ENCODE measurements at regions not wholly inside any gene's neighbourhood (a gene's known extent, or its start where the extent isn't known, plus 50 kb on each side); places are given as distances from the start of the nearest gene placed in this dataset.
A peak's percentile ranks its signal among the peaks of the same experiment; 100 is the strongest.

DNA sequence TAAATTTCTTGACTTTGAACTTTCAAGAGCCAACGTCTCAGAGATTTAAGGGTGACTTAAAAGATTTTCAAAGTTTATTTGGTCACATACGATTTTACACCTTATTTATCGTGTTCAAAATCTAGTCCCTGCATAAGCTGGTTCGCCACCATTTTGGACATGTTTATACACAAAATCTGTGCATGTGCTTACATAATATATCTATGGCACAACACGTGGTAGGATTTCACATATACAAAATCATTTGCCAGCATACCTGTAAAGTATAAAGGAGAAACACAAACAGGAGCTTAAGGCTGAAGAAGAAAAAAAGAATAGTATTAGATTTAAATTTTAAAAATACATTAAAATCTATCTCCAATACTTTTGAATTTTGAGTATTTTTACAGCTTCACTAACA is 190.0 kb upstream of the KYNU start:
- TF ChIP-seq, protein P1, sequence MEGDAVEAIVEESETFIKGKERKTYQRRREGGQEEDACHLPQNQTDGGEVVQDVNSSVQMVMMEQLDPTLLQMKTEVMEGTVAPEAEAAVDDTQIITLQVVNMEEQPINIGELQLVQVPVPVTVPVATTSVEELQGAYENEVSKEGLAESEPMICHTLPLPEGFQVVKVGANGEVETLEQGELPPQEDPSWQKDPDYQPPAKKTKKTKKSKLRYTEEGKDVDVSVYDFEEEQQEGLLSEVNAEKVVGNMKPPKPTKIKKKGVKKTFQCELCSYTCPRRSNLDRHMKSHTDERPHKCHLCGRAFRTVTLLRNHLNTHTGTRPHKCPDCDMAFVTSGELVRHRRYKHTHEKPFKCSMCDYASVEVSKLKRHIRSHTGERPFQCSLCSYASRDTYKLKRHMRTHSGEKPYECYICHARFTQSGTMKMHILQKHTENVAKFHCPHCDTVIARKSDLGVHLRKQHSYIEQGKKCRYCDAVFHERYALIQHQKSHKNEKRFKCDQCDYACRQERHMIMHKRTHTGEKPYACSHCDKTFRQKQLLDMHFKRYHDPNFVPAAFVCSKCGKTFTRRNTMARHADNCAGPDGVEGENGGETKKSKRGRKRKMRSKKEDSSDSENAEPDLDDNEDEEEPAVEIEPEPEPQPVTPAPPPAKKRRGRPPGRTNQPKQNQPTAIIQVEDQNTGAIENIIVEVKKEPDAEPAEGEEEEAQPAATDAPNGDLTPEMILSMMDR (IDR thresholded peaks at IDR 0.05; ENCODE audit: low read depth, low read length, poor library complexity, severe bottlenecking), result no peak
- H3K27me3 ChIP-seq (ENCODE audit: control insufficient read depth, low read length), result no peaks in the 10 kb centered on the region
- H3K79me2 ChIP-seq (ENCODE audit: control insufficient read depth, low read length), result no peaks in the 10 kb centered on the region
- H3K9me3 ChIP-seq (ENCODE audit: control insufficient read depth, insufficient read depth, low read length), result no peaks in the 10 kb centered on the region
- H3F3A ChIP-seq (ENCODE audit: control insufficient read depth, insufficient read depth), result no peaks in the 10 kb centered on the region
- no peaks in the 10 kb centered on the region for H3K9me2 ChIP-seq (replicated peaks; ENCODE audit: control insufficient read depth, low read length)
- no peak overlapping the region for H3K4me2 ChIP-seq (ENCODE audit: low read length)
- H3K4me1 ChIP-seq (ENCODE audit: control insufficient read depth, low read length), result no peaks in the 10 kb centered on the region
- no peak overlapping the region for H3K4me3 ChIP-seq (ENCODE audit: low read length)
- H4K20me1 ChIP-seq (ENCODE audit: control insufficient read depth, insufficient read depth, low read depth, low read length), result no peaks in the 10 kb centered on the region
- no peak overlapping the region for H3K27ac ChIP-seq (ENCODE audit: low read depth, low read length)
- no peaks in the 10 kb centered on the region for H3K36me3 ChIP-seq (ENCODE audit: control insufficient read depth, low read length)

DNA sequence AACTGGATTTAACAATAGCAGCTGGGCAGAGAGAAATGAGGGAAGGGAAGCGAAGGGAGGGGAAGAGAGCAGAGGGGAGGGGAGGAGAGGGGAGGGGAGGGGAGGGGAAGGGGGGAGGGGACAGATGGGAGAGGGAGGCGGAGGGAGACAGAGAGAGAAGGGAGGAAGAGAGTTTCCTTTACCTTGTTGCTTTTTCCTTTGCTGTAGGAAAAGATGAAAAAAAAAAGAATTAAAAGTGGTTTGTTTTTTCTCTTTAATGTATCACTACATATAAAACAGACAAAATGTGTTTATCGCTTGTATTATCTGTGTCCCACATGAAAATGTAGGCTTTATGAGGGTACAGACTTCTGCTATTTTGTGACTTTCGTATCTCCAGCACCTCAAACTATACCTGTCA is 190.4 kb upstream of the KYNU start:
- no peaks in the 10 kb centered on the region for H3F3A ChIP-seq (ENCODE audit: control insufficient read depth, insufficient read depth)
- no peak overlapping the region for H3K4me2 ChIP-seq (ENCODE audit: low read length)
- H3K27ac ChIP-seq (ENCODE audit: low read depth, low read length), result no peak overlapping the region
- no peaks in the 10 kb centered on the region for H3K79me2 ChIP-seq (ENCODE audit: control insufficient read depth, low read length)
- no peaks in the 10 kb centered on the region for H3K9me2 ChIP-seq (replicated peaks; ENCODE audit: control insufficient read depth, low read length)
- H3K4me3 ChIP-seq (ENCODE audit: low read length), result no peak overlapping the region
- H3K9me3 ChIP-seq (ENCODE audit: control insufficient read depth, insufficient read depth, low read length), result no peaks in the 10 kb centered on the region
- no peaks in the 10 kb centered on the region for H3K4me1 ChIP-seq (ENCODE audit: control insufficient read depth, low read length)
- no peaks in the 10 kb centered on the region for H3K27me3 ChIP-seq (ENCODE audit: control insufficient read depth, low read length)
- no peaks in the 10 kb centered on the region for H3K36me3 ChIP-seq (ENCODE audit: control insufficient read depth, low read length)
- TF ChIP-seq, protein P1 (IDR thresholded peaks at IDR 0.05; ENCODE audit: low read depth, low read length, poor library complexity, severe bottlenecking), result no peak
- no peak for TF ChIP-seq EZH2phosphoT487 (IDR thresholded peaks at IDR 0.05; ENCODE audit: borderline replicate concordance, low read length)
- no peaks in the 10 kb centered on the region for H4K20me1 ChIP-seq (ENCODE audit: control insufficient read depth, insufficient read depth, low read depth, low read length)

DNA sequence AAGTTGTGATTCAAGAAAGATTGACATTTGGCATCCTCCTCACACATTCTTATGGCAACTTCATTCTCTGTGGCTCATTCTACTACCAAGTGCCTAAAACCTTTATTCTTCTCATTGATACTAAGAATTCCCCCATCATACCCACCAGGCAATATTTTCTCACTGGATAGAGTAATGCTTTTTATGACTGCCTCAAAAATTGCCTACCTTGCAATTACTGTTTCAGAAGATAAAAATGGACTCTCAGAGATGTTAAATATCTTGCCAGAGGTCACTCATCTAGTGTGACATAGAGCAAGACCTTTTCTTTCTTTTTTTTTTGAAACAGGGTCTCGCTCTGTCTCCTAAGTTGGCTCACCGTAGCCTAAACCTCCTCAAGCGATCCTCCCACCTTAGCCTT is 192.8 kb upstream of the KYNU start:
- Histone ChIP-seq H3F3A (ENCODE audit: control insufficient read depth, insufficient read depth) (no peaks in the 10 kb centered on the region), H3K79me2 (ENCODE audit: control insufficient read depth, low read length) (no peaks in the 10 kb centered on the region), H3K4me3 (ENCODE audit: low read length) (no peak overlapping the region), H3K9me2 (replicated peaks; ENCODE audit: control insufficient read depth, low read length) (no peaks in the 10 kb centered on the region), H3K4me2 (ENCODE audit: low read length) (no peak overlapping the region), H3K27ac (ENCODE audit: low read depth, low read length) (no peak overlapping the region), H3K4me1 (ENCODE audit: control insufficient read depth, low read length) (no peaks in the 10 kb centered on the region), H3K36me3 (ENCODE audit: control insufficient read depth, low read length) (no peaks in the 10 kb centered on the region), H3K27me3 (ENCODE audit: control insufficient read depth, low read length) (no peaks in the 10 kb centered on the region), H3K9me3 (ENCODE audit: control insufficient read depth, insufficient read depth, low read length) (no peaks in the 10 kb centered on the region), H4K20me1 (ENCODE audit: control insufficient read depth, insufficient read depth, low read depth, low read length) (no peaks in the 10 kb centered on the region)
- no peak for TF ChIP-seq EZH2phosphoT487 (IDR thresholded peaks at IDR 0.05; ENCODE audit: borderline replicate concordance, low read length)
- TF ChIP-seq, protein P1 (IDR thresholded peaks at IDR 0.05; ENCODE audit: low read depth, low read length, poor library complexity, severe bottlenecking), result no peak

DNA sequence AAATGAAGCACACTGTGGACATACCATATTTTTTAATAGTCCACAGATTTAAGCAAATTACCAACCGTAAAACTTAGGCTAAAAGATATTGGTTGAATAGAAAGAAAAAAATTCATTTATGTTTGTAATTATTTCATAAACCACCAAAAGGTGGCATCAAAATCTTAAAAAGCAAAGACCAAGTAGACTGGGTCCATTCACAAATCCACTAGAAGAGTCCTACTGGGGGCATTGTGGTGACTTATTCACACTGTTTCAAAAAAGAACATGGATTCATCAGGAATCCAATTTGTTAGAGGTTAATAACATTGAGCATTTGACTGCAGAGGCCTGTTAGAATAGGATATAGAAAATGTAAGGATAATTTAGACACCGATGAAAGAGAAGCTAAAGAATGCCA is 194.9 kb upstream of the KYNU start:
- no peaks in the 10 kb centered on the region for H3F3A ChIP-seq (ENCODE audit: control insufficient read depth, insufficient read depth)
- no peaks in the 10 kb centered on the region for H3K36me3 ChIP-seq (ENCODE audit: control insufficient read depth, low read length)
- no peak overlapping the region for H3K4me2 ChIP-seq (ENCODE audit: low read length)
- H3K9me3 ChIP-seq (ENCODE audit: control insufficient read depth, insufficient read depth, low read length), result no peaks in the 10 kb centered on the region
- no peak for TF ChIP-seq EZH2phosphoT487 (IDR thresholded peaks at IDR 0.05; ENCODE audit: borderline replicate concordance, low read length)
- TF ChIP-seq, protein P1 (IDR thresholded peaks at IDR 0.05; ENCODE audit: low read depth, low read length, poor library complexity, severe bottlenecking), result peak; percentile 19
- no peaks in the 10 kb centered on the region for H3K27me3 ChIP-seq (ENCODE audit: control insufficient read depth, low read length)
- no peaks in the 10 kb centered on the region for H3K9me2 ChIP-seq (replicated peaks; ENCODE audit: control insufficient read depth, low read length)
- H3K79me2 ChIP-seq (ENCODE audit: control insufficient read depth, low read length), result no peaks in the 10 kb centered on the region
- H3K4me1 ChIP-seq (ENCODE audit: control insufficient read depth, low read length), result no peaks in the 10 kb centered on the region
- H3K27ac ChIP-seq (ENCODE audit: low read depth, low read length), result no peak overlapping the region
- no peak overlapping the region for H3K4me3 ChIP-seq (ENCODE audit: low read length)
- H4K20me1 ChIP-seq (ENCODE audit: control insufficient read depth, insufficient read depth, low read depth, low read length), result no peaks in the 10 kb centered on the region

All from DOHH2 (cell line).